ENCODE measurements at regions not wholly inside any gene's neighbourhood (a gene's known extent, or its start where the extent isn't known, plus 50 kb on each side); places are given as distances from the start of the nearest gene placed in this dataset.

GRCh38 chr2:53051157-53051556 is 716.4 kb upstream of the CHAC2 start:
- POLR2A ChIA-PET, result no interaction called here
- H3K36me3 Mint-ChIP-seq (ENCODE audit: low read depth), result no peaks in the 10 kb centered on the region
- CTCF ChIA-PET, result no interaction called here
- ATAC-seq (no peak), DNase-seq (no peak)
- H3K4me1 Mint-ChIP-seq (ENCODE audit: low read depth), result no peaks in the 10 kb centered on the region
- no peak for TF ChIP-seq CTCF (IDR thresholded peaks at IDR 0.05)
- H3K27ac Mint-ChIP-seq, result no peak overlapping the region
- peaks cover 9% of the 10 kb centered on the region for H3K9me3 Mint-ChIP-seq
- intact Hi-C loops (cut with micrococcal nuclease), result no loop called here
- H3K27me3 Mint-ChIP-seq, result no peaks in the 10 kb centered on the region
- H3K4me3 Mint-ChIP-seq, result no peak overlapping the region

- no peak overlapping the region for H3K27ac Mint-ChIP-seq
- POLR2A ChIA-PET, result no interaction called here
Observed at GRCh38 chr2:53040536-53041229, 726.9 kb upstream of the CHAC2 start.

GRCh38 chr2:53036196-53036595 is 731.4 kb upstream of the CHAC2 start:
- no peak for TF ChIP-seq CTCF (IDR thresholded peaks at IDR 0.05)
- POLR2A ChIA-PET, result no interaction called here
- Mint-ChIP-seq H3K36me3 (ENCODE audit: low read depth) (no peaks in the 10 kb centered on the region), H3K27me3 (no peaks in the 10 kb centered on the region), H3K9me3 (peaks cover 2% of the 10 kb centered on the region), H3K4me1 (ENCODE audit: low read depth) (no peaks in the 10 kb centered on the region), H3K4me3 (no peak overlapping the region), H3K27ac (no peak overlapping the region)
- intact Hi-C loops (cut with micrococcal nuclease), result no loop called here
- CTCF ChIA-PET, result no interaction called here
- DNase-seq (no peak), ATAC-seq (no peak)

More at GRCh38 chr2:53040536-53041229, 726.9 kb upstream of the CHAC2 start:
- Mint-ChIP-seq H3K4me1 (ENCODE audit: low read depth) (no peaks in the 10 kb centered on the region), H3K36me3 (ENCODE audit: low read depth) (no peaks in the 10 kb centered on the region), H3K4me3 (no peak overlapping the region), H3K27me3 (no peaks in the 10 kb centered on the region), H3K9me3 (peaks cover 4% of the 10 kb centered on the region)
- intact Hi-C loops (cut with micrococcal nuclease), result no loop called here
- DNase-seq, result no peak
- no peak for TF ChIP-seq CTCF (IDR thresholded peaks at IDR 0.05)
- ATAC-seq, result no peak
- CTCF ChIA-PET, result no interaction called here

GRCh38 chr2:53035153-53035552 is 732.5 kb upstream of the CHAC2 start:
- no peak overlapping the region for H3K27ac Mint-ChIP-seq
- intact Hi-C loops (cut with micrococcal nuclease), result no loop called here
- H3K27me3 Mint-ChIP-seq, result no peaks in the 10 kb centered on the region
- H3K4me3 Mint-ChIP-seq, result no peak overlapping the region
- no peak for ATAC-seq
- no peak for DNase-seq
- peaks cover 2% of the 10 kb centered on the region for H3K9me3 Mint-ChIP-seq
- ChIA-PET CTCF (no interaction called here), POLR2A (no interaction called here)
- H3K36me3 Mint-ChIP-seq (ENCODE audit: low read depth), result no peaks in the 10 kb centered on the region
- no peaks in the 10 kb centered on the region for H3K4me1 Mint-ChIP-seq (ENCODE audit: low read depth)
- no peak for TF ChIP-seq CTCF (IDR thresholded peaks at IDR 0.05)

- ChIA-PET CTCF (no interaction called here), POLR2A (no interaction called here)
- ATAC-seq, result no peak
- peaks cover 2% of the 10 kb centered on the region for H3K9me3 Mint-ChIP-seq
- intact Hi-C loops (cut with micrococcal nuclease), result no loop called here
- H3K4me1 Mint-ChIP-seq (ENCODE audit: low read depth), result no peaks in the 10 kb centered on the region
- no peak for DNase-seq
- H3K27me3 Mint-ChIP-seq, result no peaks in the 10 kb centered on the region
- TF ChIP-seq CTCF (IDR thresholded peaks at IDR 0.05), result no peak
- H3K4me3 Mint-ChIP-seq, result no peak overlapping the region
- no peaks in the 10 kb centered on the region for H3K36me3 Mint-ChIP-seq (ENCODE audit: low read depth)
- H3K27ac Mint-ChIP-seq, result no peak overlapping the region
Observed at GRCh38 chr2:53033411-53033810, 734.2 kb upstream of the CHAC2 start.
